ENCODE measurements at regions not wholly inside any gene's neighbourhood (a gene's known extent, or its start where the extent isn't known, plus 50 kb on each side); places are given as distances from the start of the nearest gene placed in this dataset.

DNA sequence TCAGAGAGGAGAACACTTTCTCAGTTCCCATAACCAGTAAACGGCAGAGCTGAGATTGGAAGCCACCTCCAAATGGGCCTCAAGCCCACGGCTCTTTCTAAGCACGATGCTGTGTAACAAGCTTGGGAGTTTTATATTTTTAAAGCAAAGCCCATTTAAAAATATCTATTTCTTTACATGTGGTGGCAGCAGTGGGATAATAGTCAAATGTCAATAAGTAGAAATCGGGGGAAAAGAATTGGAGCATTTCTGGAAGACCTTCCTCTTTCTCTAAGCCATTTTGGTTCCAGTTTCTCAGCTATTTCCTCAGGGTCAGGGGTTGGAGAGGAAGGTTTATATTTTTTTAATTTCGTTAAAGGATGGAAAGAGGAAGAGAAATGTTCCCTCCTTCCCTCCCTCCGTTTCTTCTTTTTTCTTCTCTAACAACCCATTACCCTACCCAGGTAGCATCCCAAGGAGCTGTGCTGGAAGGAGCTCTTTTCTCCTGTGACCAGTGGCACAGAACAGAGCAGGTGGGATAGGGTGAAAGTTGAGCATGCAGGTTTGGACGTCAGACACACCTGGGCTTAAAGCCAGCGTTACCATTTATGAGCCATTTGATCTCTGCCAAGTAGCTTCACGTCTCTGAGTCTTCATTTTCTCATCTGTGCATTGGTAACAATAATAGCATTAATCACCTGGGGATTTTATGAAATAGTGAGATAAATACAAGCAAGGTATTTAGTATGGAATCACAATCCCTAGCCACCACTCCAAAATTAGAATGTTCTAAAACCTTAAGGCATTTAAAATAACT is 515.7 kb downstream of the RPS24 start:
- no peak for DNase-seq

DNA sequence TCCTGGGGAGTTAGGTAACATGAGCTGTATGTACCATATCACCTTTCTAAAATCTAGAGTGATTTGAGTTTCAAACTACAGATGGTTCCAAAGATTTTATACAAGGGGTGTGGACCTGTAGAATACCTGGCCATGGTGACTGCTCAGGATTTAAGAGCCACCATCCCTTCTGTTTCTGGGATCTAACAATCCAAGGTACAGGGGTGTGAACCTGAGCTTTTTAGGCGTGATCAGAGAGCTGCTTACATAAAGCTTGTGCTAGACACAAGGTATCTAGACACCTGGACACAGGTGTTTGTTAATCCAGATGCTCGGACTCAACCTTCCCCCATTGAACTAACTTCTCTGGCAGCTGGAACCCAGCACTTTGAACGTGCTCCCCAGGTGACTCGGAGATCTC is 516.4 kb downstream of the RPS24 start:
- DNase-seq, result no peak

DNA sequence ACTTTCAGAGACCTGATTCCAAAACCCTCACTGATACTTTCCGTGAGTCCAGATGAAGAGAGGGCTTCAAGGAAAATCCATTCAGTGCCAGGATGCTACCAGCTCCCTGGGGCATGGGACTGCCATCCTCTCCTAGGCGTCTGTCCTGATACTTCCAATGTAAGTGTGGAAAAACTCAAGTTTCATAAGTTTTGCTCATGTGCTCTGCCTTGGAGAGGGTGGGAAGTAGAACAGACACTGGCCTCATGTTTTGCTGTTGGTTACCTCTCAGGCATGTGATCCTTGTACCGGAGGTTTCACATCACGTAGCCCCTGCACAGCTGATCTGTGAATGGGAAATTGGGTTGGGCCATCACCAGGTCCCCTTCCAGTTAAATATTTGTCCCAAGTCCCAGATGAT is 517.1 kb downstream of the RPS24 start:
- DNase-seq, result no peak

DNA sequence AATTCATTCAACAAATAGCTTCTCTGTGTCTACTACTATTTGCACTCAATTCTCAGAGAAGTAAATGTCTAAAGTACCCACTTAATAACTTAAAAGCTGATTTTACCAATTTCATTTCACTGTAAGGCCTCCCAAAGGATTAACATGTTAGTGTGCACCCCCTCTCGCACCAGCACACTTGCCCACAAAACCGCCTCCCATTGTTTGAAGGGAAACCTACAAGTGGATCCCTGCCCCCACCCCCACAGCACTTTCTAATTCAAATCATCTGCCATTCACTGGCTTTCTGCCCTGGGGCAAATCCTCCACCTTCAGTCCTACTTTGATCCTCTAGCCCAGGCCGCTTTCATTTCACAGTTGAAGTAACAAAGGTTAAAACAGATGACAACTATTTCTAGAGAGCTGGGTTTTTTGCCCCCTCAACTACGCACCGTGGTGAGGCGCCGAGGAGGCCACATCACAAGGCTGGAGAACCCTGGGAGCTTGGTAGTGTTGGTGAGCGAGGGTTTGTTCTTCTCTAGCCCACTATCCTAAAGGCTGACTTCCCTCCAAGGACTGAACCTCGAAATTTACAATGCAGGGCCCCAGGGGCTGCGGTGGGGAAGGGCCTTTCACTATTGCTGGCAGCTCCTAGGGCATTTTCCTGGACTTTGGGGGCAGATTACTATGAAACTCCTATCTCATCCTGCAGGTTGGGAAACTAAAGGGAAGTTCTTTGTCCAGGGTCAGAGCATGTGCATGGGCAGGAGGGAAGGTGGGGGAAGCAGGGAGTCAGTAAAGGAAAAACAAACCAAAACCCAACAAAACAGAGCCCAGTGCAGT is 517.4 kb upstream of the ZMIZ1 start:
- no peak for DNase-seq

DNA sequence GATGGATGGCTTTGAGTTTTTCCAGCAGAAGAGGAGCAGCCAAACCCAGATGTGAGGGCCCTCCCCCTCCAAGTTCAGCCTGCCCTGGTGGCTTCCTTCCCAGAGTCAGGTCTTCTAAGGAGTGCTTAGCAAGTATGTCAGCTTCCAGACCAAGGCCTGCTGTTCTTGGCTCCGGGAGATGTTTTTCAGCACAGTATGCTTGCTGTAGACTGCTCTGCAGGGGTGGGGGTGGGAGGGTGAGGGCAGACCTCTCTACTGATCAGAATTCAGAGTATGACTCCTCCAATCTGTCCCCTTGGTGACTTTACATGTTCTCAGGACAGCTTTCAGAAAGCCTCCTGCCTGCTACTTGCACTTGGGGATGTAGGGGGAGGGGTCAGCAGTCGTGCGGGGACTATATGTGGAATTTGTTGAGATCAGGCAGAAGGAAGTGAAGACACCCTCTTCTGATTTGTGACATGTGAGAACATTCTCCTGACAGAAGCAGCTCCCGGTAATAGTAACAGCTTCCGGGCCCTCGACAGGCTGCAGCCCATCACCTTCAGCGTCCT is 516.4 kb upstream of the ZMIZ1 start:
- DNase-seq, result no peak

DNA sequence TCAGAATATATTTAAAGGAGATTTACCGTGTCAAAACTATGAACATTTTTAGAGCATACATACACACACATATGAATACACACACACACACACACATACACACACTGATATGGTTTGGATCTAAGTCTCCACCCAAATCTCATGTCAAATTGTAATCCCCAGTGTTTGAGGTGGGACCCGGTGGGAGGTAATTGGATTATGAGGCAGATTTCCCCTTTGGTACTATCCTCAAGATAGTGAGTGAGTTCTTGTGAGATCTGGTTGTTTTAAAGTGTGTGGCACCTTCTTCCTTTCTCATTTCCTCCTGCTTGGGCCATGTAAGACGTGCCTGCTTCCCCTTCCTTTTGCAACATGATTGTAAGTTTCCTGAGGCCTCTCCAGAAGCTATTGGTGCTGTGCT is 515.0 kb upstream of the ZMIZ1 start:
- DNase-seq, result no peak

DNA sequence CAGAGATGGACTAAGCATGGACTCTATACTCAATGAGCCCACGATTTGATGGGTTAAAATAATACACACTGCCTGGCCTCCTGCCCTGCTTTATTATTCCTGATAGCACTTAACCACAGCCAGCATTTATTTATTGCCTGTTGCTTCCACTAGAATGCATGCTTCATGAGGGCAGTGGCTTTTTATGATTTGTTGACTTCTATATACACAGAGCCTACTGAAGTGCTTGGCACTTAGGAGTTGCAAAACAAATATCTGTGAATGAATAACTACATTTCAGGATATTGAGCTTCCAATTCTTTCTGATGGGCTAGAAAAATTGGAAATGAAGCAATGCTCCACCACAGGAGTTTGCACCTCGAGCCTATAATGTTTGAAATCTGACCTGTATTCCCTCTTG is 513.6 kb upstream of the ZMIZ1 start:
- DNase-seq, result no peak

DNA sequence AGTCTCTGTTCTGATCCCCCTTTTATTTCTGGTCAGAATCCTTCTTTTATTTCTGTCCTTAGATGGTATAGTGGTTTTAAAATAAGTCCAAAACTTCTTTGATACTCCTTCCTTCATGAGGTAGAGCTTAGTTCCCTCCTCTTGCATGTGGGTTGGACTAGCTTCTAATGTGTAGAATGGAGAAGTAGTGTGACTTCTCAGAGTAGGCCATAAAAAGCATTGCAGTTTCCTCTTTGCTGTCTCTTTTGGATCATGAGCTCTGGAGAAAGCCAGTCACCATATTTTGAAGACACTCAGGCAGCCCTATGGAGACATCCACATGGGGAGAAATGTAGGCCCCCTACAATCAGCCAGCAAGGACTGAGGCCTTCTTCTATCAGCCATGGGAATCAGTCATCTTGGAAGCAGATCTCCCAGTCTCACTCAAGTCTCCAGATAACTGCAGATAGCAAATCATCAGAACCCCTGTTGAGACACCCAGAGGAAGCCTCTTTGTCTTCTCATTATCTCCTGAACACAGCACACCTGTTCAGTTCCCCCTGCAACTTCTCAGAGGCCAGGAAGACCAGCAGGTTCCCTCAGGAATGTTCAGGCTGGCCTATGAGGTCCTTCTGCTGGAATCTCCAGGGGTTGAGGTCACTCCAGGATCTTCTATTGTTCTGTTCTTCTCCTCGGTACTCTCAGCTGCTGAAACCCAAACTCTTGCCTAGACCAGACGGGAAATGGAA is 511.9 kb upstream of the ZMIZ1 start:
- DNase-seq, result no peak

DNA sequence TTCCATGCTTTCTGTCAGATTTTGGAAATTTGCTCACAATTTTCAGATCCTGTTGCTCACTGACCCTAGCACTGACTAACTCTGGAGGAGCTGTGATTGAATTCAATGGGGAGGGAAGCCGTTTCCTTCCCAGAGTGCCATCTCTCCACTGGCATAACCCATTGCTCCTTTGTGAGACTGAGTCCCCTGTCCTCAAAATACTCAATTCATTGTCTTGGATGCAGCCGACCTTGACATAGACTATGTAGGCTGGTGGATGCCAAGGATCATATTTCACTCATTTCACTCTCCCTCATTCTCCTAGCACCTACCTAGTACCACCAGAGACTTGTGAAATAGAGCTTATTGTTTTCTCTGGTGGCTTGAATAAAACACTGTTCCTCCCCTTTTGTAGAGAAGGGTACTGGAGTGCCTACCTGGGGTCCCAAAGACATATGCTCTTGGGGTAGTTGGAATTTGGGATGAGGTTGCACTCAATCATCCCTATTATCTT is 511.3 kb upstream of the ZMIZ1 start:
- DNase-seq, result no peak

DNA sequence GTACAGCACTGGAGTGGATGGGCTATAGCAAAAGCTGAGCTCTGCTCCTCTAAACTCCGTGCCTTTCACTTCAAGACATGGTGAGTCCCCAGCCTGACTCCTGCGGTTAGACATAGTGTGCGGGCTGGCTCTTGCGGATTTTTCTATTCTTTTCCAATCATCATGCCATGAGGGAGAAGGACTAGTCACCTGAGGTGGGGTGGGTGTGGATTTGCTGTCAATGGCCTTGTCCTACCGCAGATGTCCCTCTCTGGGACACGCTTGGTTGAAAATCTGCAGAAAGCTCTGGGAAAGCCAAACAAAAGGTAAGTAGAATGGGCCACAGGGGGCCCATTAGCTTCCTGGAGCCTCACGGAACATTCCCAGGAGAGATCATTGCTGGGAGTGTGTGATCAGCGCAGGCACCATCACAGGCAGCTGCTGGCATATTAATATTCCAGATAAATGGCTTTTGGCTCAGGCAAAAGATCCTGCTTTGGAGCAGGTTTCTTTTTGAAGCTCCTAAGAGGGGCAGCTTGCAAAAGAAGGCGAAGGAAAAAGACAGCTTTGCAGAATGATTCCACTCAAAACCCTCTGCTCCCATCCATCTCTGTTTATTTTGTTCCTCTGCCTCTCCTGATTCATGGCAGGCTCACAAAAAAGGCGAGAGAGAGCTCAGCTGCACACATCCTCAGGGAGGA is 509.0 kb upstream of the ZMIZ1 start:
- no peak for DNase-seq

DNA sequence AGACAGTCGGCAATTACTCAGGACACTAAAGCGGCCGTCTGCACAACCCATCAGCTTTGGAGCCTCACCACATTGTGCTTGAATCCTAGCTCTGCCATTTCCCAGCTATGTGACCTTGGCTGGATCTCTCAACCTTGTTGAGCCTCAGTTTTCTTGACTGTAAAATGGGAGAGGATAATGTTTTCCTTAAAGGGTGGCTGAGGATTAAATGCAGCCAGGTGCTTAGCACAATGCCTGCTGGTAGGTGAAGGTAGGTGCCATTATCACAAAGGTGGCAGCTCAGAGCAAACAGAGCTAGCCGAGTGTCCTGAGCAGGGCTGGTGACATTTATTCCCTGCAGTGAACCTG is 508.5 kb upstream of the ZMIZ1 start:
- DNase-seq, result no peak

DNA sequence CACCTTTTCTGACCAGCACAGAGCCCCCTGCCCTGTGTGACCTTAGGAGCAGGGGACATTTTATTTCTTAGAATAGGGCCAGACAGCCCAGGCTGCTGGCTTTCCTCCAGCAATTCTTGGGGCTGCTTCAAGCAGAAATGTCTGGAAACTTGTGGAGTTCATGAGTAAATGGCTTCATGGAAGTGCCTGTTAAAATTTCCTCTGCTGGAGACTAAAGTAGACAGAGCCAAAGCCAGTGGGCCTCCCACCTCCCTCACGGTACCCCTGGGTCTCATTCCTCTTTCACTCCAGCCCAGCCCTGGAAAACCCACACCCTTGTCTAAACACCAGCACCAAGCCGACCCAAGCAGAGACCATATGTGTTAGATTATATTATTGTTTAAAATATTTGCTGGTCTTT is 505.5 kb upstream of the ZMIZ1 start:
- DNase-seq, result no peak

DNA sequence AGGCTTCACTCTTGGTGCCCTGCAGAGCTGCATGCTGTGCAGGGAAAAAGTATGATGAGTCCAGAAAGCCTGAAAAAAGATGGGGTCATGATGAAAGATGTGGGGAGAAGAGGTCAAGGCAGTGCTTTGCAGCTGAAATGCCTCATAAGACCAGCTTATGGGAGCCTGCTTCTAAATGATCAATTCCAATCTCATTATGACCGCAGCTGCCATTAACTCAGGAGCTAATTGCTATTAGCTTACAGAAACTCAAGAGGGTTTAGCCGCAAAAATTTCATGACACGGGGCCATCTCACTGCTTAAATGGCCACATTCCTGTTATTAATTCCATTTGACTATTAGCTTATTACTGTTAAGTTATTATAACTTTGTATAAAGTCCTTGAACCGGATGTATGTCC is 502.9 kb upstream of the ZMIZ1 start:
- DNase-seq, result no peak

DNA sequence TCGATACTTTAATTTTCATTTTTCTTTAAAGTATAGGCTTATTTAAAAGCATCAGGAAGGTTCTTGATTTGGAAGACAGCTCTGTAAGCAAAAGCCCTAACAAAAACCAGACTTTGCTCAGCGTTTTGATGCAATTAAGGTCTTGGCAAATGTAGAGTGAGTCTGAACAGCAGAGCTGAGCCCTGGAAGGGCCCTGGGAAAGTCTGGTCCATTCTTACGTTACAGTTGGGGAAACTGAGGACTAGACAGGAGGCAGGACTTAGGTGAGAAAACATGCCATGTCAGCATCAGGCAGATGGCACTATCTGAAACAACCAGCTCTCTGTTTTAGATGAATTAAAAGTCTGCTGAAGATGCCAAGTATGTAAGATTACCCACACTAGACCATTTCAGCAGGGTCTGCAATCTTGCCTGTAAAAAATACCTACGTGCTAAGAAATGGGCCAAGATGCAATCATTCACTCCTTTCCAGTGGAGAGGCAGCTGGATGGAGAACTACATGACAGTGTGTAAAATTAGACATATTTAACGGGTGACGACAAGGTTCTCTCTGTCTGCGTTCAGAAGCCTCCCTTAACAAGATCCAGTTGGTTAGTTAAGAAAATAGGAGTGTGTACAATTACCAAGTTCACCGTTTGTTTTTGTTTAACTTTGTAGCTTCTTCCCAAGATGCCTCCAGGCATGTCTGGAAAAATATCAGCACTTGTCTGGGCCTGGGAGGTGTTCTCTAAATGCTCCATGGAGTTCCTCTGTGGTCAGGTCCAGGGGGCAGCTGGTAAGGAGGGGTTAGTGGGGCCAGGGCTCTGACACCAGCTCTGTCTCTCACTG is 502.3 kb upstream of the ZMIZ1 start:
- no peak for DNase-seq

DNA sequence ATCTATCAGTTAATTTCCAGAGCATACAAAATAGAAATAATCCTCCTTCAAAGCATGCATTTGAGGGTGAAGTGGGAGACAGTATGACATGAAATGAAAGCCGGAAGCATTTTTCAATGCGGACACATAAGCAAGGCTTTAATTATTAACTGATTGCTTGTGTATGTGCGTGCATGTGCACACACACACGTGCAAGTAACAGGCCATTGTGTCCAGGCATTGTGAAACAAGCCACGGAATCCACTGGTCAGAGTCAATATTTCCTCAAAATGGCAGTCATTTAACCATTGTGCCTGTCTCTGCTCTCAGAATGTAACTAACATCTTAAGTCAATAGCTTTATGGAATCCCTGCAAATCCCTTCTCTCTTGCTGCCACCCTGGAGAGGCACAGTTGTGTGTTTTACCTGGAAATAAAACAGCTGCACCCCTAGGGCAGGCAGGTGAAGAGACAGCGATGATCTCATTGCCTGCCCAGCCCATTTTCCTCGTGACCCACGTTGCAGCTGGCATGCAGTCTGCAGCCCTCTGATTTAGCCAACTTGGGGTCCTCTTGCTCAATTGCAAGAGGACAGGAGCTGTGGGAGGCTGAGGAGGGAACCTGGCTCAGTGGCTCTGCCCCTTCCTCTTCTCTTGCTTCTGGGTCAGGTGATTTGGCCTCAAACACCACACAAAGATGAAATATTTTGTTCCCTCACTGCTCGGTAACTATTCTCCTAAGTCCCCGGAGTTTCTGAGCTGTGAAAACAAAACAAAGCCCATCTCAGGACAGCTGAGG is 500.9 kb upstream of the ZMIZ1 start:
- DNase-seq, result no peak

DNA sequence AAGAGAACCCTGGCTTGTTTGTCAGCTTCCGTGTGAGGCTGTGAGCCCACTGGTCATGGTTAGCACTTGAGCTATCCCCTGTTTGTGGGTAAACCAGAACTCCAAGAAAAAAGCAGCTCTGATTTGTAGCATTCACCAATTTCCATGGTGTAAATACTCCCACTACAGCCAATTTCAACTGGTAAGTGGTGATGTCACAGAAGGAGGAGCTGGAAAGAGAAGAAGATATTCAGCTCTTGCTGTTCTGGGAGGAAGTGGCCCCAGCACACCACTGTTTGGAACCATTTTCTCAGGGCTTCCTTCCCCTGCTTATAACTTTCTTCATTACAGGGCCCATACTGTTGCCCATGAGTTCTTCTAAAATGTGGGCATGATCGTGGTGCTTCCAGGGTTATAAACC is 500.1 kb upstream of the ZMIZ1 start:
- no peak for DNase-seq

DNA sequence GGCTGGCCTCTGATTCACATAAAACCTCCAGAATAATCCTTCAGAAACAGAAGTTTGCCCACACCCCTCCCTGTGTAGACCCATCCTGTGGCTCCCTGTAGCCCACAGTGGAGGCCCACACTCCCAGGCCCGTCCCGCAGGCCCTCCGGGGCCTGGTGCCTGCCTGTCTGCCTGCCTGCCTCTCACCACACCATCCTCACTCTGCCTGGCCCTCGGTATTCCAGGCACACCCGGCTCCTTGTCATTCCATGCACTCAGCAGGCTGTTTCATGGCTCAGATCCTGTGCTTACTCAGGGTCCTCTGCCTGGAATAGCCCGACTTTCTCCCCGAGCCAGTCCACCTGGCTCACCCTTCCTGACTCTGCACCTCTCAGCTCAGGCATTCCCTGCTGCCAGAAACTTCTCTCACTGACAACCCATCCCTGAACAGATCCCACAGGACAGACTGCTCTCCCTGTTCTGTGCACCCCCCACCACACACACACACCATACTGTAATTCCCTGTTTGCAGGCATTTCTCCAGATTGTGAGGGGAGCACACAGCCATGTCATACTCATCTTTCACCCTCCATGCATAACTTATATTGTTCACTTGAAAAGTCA is 498.0 kb upstream of the ZMIZ1 start:
- no peak for DNase-seq

DNA sequence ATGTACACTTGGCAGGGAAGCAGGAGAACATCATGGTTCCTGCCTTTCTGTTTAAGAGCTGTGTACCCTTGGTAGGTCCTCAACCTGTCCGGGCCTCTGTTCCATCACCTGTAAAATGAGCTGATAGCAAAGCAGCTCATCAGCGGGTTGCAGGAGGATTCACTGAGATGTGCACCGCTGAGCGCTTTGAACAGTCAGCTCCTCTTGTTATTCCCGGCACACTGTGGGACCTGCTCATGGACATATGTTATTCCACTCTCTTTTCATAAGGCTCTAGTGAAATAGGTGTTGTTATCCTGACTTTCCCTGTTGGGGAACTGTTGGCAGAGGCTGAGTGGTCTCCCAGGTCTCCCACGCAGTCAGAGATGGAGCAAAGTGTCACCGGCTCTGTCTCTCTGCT is 497.5 kb upstream of the ZMIZ1 start:
- no peak for DNase-seq

DNA sequence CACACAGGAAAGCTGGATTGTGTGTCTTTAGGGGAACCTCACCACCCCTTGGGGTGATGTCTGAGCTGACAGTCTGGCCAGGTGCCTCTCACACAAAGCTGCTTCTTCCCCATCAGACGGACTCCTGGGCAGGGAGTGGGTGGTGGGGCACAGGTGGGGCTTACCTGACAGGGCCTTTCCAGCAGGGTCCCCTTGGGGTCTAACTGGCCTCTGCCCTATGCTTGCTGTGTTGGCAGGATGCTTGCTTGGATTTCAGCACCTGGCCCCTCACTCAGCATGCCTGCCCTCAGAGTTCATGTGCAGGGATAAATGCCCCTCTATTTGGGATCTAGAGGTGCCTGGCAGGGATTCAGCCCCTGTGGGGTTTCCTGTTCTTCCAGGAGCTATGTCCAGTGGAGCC is 496.9 kb upstream of the ZMIZ1 start:
- no peak for DNase-seq

DNA sequence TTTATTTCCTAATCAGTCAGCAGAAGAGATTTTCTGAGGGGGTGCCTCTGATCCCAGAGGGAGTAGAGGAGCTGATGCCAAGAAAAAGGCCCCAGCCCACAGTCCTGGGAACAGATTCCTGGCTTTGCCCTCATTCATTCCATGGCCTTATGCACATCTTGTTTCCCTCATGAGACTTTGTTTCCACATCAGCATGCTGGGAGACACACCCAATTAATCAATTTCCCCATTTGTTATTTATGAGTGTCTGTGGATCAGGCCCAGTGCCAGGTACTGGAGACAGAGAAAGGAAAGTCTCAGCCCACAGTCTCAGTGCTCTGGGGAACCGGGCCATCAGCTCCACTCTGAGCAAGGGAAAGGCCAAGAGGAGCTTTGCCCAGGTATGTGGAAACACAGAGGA is 496.2 kb upstream of the ZMIZ1 start:
- no peak for DNase-seq

DNA sequence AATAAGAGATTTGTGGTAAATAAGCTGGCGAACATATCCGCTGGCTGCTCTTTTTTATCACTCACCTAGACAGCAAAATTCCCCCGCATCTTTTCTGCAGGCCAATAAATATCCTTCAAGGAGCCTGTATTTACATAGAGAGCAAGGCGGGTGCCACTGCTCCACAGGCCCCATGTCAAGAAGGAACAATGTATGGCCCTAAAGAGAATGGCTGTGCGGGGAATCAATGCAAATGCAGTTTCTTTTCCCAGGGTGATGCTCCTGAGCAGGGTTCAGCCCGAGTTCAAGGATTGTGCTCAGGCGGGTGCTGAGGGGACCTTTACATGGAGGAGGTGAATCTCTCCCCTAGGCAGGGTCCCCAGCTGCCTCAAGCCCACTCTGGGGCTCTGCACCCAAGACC is 494.2 kb upstream of the ZMIZ1 start:
- no peak for DNase-seq
